ENCODE measurements at regions not wholly inside any gene's neighbourhood (a gene's known extent, or its start where the extent isn't known, plus 50 kb on each side); places are given as distances from the start of the nearest gene placed in this dataset.
"Not testable (repeated sequence)": the region's sequence is repeated elsewhere in the genome, so short reads cannot be mapped to it uniquely, and the experiment has no call there.

DNA sequence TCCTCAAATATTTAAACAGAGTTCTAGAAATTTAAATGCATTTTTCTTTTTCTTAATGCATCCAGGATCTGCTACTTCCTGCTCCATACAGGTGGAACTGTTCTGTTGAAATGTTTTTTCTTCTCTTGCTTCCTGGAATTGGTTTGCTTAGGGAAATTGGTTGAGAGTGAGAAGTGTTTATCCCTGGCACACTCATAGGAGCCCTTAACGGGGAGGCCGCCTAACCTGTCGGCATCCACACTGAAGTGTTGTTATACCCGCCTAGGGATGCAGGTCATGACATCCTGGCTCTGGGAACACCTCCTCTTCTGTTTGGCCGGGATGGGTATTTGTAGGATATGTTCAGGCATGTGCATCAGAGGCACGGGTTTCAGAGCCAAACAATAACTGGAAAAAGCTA lies 239.7 kb downstream of the GADD45G start:
- no peak for DNase-seq

DNA sequence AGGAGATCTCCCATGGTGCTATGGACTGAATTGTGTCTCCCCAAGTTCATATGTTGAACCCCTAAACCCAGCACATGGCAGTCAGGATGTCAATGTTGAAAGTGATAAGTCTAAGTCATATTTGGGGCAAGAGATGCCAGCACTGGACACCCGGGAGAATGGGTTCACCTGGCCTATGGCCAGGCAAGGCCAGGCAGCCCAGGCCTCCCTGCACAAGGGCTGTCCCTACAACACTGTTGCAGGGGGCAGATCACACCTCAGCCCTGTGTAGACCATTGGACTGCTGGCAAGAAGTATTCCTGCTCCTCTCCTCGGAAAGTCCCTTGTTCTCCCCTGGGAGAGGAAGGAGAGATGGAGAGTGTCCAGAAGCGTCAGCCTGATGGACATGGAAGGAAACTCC lies 240.5 kb downstream of the GADD45G start:
- DNase-seq, result no peak

DNA sequence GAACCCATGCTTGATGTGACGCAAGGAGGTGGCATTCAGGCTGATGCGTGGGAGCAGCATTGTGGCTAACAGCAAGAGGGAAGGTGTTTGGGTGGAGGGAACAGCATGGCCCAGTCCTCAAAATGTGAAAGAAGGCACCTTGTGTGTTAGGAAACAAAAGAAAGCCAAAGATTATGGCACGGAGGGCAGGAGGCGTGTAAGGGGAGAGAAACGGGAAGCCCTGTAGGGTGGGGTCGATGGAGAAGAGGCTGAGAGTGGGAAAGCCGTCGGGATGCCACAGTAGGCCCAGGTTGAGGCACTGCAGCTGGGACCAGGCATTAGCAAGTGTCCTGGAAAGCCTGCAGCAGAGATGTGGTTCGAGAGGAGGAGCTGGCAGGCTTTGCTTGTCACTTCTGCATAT lies 241.1 kb downstream of the GADD45G start:
- no peak for DNase-seq

DNA sequence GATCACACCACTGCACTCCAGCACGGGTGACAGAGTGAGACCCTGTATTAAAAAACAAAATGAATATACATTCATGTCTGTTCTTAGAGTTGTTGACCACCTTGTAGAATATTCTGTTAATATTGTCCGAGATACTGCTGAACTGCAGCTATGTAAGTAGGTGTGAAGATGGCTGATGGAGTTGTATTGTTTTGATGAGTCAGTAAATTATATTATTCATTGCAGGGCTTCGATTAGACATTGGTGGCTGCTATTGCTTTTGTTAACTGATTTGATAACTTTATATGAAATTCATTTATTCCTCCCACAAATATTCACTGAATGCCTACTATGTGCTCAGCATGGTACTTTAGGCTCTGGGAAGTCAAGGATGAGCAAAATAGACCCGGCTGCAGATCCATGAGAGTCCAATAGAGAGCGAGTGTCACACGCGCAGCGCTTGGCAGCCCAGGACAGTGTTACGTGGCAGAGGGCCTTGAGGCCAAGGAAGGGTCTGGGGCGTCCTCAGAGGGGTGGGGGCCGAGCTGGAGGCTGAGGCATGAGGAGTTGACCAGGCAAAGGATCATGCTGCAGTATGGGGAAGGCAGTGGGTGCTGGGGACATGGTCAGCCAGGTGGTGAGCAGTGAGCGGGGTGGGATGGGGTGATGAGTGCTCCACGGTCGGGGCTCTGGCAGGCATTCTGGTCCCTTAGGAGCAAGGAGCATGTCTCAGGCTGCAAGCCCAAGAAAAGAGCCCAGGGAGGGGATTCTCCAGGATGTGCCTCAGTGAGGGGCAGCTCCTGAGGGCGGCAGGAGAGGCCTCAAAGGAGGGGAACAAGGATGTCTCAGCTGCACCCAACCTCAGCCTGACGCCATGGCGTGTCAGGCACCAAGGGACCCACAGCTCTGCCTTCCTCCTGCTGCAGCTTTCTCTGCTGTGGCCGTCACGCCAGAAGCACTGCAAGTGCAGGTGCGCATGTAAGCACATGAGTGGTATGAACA lies 243.5 kb downstream of the GADD45G start:
- DNase-seq, result no peak

GRCh38 chr9:89849096-89849495 lies 244.3 kb downstream of the GADD45G start:
- no peak for DNase-seq

GRCh38 chr9:89850153-89850552 lies 245.3 kb downstream of the GADD45G start:
- DNase-seq, result no peak

DNA sequence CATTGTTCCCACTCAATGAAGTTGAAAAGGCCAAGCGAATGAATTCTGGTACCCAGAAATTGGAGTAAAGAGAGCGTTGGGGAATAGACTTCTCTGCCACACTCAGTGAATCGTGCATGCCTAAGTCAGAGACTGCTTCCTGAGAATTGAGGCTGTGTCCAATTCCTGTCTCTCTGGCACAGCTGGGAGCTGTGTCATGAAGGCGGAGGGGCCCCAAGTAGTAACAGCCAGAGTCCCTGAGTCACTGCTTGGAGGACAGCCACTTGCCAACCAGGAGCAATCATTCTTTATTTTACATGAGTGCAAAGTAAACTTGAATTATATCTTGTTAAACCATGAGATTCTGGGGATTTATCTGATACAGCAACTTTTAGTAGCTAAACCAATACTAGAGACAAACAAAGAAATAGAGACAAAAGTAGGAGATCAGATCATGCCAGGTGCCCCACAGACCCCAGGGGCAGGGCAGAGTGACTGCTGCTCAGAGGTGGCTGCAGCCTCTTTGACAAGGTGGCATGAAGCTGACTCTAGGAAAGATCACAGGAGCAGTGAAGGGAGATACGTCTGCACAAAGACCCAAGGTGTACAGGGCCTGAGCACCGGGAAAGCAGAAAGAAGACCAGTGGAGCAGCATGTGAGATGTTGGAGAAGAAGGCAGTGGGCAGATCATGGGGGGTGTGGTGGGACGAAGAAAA lies 246.0 kb downstream of the GADD45G start:
- no peak for DNase-seq

- DNase-seq, result no peak
Observed at GRCh38 chr9:89853161-89853560, 248.3 kb downstream of the GADD45G start.

GRCh38 chr9:89853931-89854330 lies 249.1 kb downstream of the GADD45G start:
- no peak for DNase-seq

GRCh38 chr9:89854715-89855475 lies 250.1 kb downstream of the GADD45G start:
- no peak for DNase-seq

- not testable (repeated sequence) for DNase-seq
Observed at GRCh38 chr9:89856296-89856695, 251.5 kb downstream of the GADD45G start.

DNA sequence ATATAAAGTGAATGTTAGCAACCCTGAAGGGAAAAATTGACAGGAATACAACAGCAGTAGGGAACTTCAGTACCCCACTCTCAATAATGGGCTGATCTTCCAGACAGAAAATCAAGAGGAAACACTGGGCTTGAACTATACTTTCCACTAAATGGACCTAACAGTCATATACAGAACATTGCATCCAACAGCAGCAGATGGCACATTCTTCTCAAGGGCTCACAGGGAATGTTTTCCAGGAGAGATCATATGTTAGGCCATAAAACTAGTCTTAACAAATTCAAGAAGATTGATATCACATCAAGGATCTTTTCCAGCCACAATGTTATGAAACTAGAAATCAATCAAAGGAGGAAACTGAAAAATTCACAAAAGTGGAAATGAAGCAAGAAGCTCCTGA lies 252.1 kb downstream of the GADD45G start:
- DNase-seq, result not testable (repeated sequence)

- not testable (repeated sequence) for DNase-seq
Observed at GRCh38 chr9:89859842-89860241, 255.0 kb downstream of the GADD45G start.

GRCh38 chr9:89861371-89861770 lies 256.6 kb downstream of the GADD45G start:
- not testable (repeated sequence) for DNase-seq

DNA sequence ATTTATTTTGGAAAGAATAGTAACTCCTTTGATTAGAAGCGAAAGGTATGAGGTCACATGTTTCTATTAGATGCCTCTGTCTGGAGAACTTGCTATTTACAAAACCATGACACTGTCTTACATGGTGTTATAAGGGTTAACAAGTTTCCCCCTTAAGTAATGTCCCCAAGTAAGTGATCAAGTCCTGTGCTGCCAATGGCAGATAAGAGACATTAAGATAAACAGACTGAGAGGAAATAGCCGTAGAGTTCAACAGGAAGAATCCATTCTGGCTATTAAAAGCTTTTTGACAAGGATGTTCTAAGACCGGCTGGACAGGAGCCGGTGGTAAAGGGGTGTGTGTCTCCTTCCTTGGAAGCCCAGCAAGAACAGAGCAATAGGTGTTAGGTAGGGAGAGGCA lies 257.5 kb downstream of the GADD45G start:
- DNase-seq, result no peak

- no peak for DNase-seq
Observed at GRCh38 chr9:89863141-89863540, 258.3 kb downstream of the GADD45G start.

GRCh38 chr9:89863837-89864236 lies 259.0 kb downstream of the GADD45G start:
- DNase-seq, result no peak

DNA sequence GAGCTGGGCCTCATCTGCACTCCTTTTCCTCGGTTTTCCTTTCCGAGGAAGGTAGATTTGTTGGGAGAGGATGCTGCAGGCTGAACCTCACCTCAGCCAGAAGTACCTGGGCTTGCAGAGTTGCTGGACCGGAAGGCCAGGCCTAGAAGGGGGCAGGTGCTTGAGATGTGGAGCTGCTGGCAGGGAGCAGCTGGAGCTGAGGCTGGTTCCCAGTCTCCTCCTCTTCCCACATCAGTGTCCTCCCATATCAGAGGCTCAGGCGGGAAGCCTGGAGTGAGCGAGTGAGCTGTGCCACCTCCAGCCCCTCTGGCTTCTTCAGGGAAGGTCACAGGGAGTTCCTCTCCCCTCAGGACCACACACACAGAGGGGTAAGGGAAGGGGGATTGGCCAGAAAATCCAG lies 259.4 kb downstream of the GADD45G start:
- DNase-seq, result no peak

DNA sequence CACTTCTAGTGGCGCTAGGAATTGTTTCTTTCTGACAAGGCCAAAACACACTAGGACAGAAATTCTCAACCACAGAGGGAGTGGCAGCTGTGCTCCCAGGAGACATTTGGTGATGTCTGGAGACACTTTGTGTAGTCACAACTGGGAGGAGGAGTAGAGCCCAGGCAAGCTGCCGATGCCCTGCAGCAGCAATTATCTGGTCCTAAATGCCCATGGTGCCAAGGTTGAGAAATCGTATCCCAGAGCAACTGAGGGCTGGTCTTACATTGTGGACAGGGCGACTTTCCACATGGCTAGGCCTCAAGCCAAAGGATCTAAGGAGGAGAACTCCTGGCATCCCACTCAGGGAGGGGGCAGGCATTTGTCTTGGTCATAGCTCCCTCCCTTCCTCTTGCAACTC lies 259.9 kb downstream of the GADD45G start:
- DNase-seq, result no peak

GRCh38 chr9:89865357-89865756 lies 260.5 kb downstream of the GADD45G start:
- DNase-seq, result no peak

- DNase-seq, result no peak
Observed at GRCh38 chr9:89865981-89866380, 261.2 kb downstream of the GADD45G start.

- no peak for DNase-seq
Observed at GRCh38 chr9:89866701-89867100, 261.9 kb downstream of the GADD45G start.

GRCh38 chr9:89868100-89868499 lies 263.3 kb downstream of the GADD45G start:
- DNase-seq, result no peak

All from CD4-positive, alpha-beta T cell treated with Interleukin-10 for 1 hour (primary cell).